A673 (cell line): ENCODE measurements at regions not wholly inside any gene's neighbourhood (a gene's known extent, or its start where the extent isn't known, plus 50 kb on each side); places are given as distances from the start of the nearest gene placed in this dataset.
"Not testable (repeated sequence)": the region's sequence is repeated elsewhere in the genome, so short reads cannot be mapped to it uniquely, and the experiment has no call there.

Experiments used
- BruUV-seq: library from RNA; stranded (reverse); fragments of 400-500 nt; replicated peaks from 2 replicates; lab custom pipeline; 2021; lab: Mats Ljungman, UMichigan
- CTCF ChIA-PET: fragments of 300-600 bp; sonication (Branson Sonifier 250); formaldehyde crosslinking; loops from one replicate; lab custom pipeline; 2022; ENCODE audit warnings: antibody characterized with exemption; lab: Charles Lee
- POLR2A ChIA-PET: fragments of 300-600 bp; sonication (Branson Sonifier 250); formaldehyde crosslinking; loops from one replicate; lab custom pipeline; 2022; ENCODE audit warnings: antibody characterized with exemption; ENCODE audit not compliant: low non-redundant PET; lab: Charles Lee
- DNase-seq: peaks from one replicate; pipeline ENCODE4 v3.0.0-alpha.2; 2015; ENCODE audit warnings: low spot score
- H3K27ac ChIP-seq: fragments of 200-600 bp; sonication (generic); 2 replicates; pipeline ENCODE4 v1.5.1; 2016; ENCODE audit warnings: mixed run types, low read depth, mild to moderate bottlenecking, mixed read lengths, antibody characterized with exemption, low read length; ENCODE audit not compliant: poor library complexity, severe bottlenecking
- H3K27me3 ChIP-seq: fragments of 200-600 bp; sonication (generic); replicated peaks from 2 replicates; pipeline ENCODE4 v1.6.1; 2017; ENCODE audit warnings: mixed run types, low read depth, mild to moderate bottlenecking, mixed read lengths, antibody characterized with exemption, low read length; ENCODE audit not compliant: insufficient read depth, poor library complexity
- H3K36me3 ChIP-seq: fragments of 200-600 bp; sonication (generic); 2 replicates; pipeline ENCODE4 v1.6.1; 2016; ENCODE audit warnings: mixed run types, mild to moderate bottlenecking, mixed read lengths, antibody characterized with exemption, low read length; ENCODE audit not compliant: insufficient read depth, poor library complexity, severe bottlenecking
- H3K4me1 ChIP-seq: fragments of 200-600 bp; sonication (generic); 2 replicates; pipeline ENCODE4 v1.6.1; 2017; ENCODE audit warnings: mixed run types, mild to moderate bottlenecking, mixed read lengths, antibody characterized with exemption, low read length; ENCODE audit not compliant: insufficient read depth, poor library complexity, severe bottlenecking
- H3K4me3 ChIP-seq: fragments of 200-600 bp; sonication (generic); 2 replicates; pipeline ENCODE4 v1.5.1; 2016; ENCODE audit warnings: low read depth, mixed run types, mild to moderate bottlenecking, mixed read lengths, low read length; ENCODE audit not compliant: poor library complexity, severe bottlenecking
- H3K9me3 ChIP-seq: fragments of 200-600 bp; sonication (generic); 2 replicates; pipeline ENCODE4 v1.6.1; 2016; ENCODE audit warnings: mixed run types, low read depth, mild to moderate bottlenecking, mixed read lengths, antibody characterized with exemption, low read length; ENCODE audit not compliant: poor library complexity, severe bottlenecking
- EZH2 ChIP-seq: fragments of 200-600 bp; sonication (generic); IDR thresholded peaks from 2 replicates; pipeline ENCODE4 v1.6.1; 2017; ENCODE audit warnings: borderline replicate concordance, low read depth, mild to moderate bottlenecking, mixed read lengths, antibody characterized with exemption, low read length; ENCODE audit not compliant: poor library complexity, severe bottlenecking
- intact Hi-C: fragments of 100-400 bp; cut with micrococcal nuclease; formaldehyde crosslinking; loops from one replicate; pipeline ENCODE4 v1.10.0; 2022; ENCODE audit not compliant: unreplicated experiment
- TF ChIP-seq, protein P1 (sequence below): fragments of 300-800, 200-600 bp; sonication (generic); conservative IDR thresholded peaks from 2 replicates; pipeline ENCODE4 v1.5.1; 2017; ENCODE audit warnings: low read depth, mild to moderate bottlenecking, antibody characterized with exemption, low read length, moderate library complexity, mixed read lengths

DNA sequence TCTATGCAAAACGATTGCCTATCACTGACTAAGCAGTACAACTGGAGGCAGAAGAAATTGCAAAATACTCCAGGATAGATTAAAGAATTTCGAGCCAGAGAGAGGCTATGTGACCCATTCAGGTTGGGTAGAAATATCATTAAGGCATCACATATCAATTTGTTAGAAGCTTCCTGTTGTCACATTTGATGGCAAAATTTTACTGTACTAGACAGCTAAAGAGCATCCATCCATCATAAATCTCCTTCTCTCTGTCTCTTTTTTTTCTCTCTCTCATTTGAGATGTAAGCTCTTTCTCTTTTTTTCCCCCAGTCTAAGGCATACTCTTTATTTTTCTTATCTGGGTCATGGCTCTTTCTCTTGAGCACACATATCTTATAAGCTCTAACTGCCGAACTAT, 155.7 kb downstream of the EVA1A start:
- Histone ChIP-seq H3K27ac (no peak overlapping the region), H3K4me3 (no peak overlapping the region), H3K36me3 (no peaks in the 10 kb centered on the region), H3K4me1 (no peaks in the 10 kb centered on the region), H3K27me3 (peaks cover 7% of the 10 kb centered on the region), H3K9me3 (no peaks in the 10 kb centered on the region)
- CTCF ChIA-PET, result interaction anchor here (0.5 to 2.7 kb wide), 2 partner anchors 206 to 352 kb away, joined by 3 to 9 read pairs; partner anchors contain the start of gene TACR1
- TF ChIP-seq, protein P1, sequence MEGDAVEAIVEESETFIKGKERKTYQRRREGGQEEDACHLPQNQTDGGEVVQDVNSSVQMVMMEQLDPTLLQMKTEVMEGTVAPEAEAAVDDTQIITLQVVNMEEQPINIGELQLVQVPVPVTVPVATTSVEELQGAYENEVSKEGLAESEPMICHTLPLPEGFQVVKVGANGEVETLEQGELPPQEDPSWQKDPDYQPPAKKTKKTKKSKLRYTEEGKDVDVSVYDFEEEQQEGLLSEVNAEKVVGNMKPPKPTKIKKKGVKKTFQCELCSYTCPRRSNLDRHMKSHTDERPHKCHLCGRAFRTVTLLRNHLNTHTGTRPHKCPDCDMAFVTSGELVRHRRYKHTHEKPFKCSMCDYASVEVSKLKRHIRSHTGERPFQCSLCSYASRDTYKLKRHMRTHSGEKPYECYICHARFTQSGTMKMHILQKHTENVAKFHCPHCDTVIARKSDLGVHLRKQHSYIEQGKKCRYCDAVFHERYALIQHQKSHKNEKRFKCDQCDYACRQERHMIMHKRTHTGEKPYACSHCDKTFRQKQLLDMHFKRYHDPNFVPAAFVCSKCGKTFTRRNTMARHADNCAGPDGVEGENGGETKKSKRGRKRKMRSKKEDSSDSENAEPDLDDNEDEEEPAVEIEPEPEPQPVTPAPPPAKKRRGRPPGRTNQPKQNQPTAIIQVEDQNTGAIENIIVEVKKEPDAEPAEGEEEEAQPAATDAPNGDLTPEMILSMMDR, result no peak
- TF ChIP-seq EZH2, result no peak
- intact Hi-C loops, result loop anchor here (1.0 to 10.0 kb wide), 6 partner anchors 206 to 710 kb away; partner anchors contain the start of gene TACR1
- no TSS peak for BruUV-seq
- POLR2A ChIA-PET, result no interaction called here
- DNase-seq, result no peak

DNA sequence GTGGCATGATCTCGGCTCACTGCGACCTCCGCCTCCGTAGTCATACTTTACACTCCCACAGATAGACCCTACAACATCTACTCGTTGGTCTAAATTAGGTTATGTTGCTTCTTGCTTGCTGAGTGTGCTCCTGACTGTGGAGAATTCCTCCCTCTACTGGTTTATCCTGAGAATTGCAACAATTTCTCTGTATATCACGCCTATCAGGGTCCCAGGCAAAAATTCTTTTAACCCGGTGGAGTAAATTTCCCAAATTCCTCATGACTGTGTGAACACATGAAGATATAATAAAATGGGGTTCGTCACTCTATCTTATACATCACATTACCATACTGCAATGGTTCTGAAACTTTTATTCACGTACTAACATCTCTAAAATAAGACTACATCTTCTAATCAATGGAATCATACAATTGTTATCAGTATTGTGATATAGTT, 156.7 kb downstream of the EVA1A start:
- no TSS peak for BruUV-seq
- peak; percentile 70 for DNase-seq
- H3K27me3 ChIP-seq, result peaks cover 7% of the 10 kb centered on the region
- no peak for TF ChIP-seq EZH2
- TF ChIP-seq, protein P1, result peak; percentile 83
- H3K27ac ChIP-seq, result no peak overlapping the region
- intact Hi-C loops, result loop anchor here (1.0 to 10.0 kb wide), 6 partner anchors 205 to 709 kb away; partner anchors contain the start of gene TACR1
- H3K4me1 ChIP-seq, result no peaks in the 10 kb centered on the region
- H3K9me3 ChIP-seq, result no peaks in the 10 kb centered on the region
- H3K4me3 ChIP-seq, result no peak overlapping the region
- CTCF ChIA-PET, result interaction anchor here (2.7 kb wide), 1 partner anchor 205 kb away, joined by 9 read pairs; the partner anchor contains the start of gene TACR1
- POLR2A ChIA-PET, result no interaction called here
- no peaks in the 10 kb centered on the region for H3K36me3 ChIP-seq

DNA sequence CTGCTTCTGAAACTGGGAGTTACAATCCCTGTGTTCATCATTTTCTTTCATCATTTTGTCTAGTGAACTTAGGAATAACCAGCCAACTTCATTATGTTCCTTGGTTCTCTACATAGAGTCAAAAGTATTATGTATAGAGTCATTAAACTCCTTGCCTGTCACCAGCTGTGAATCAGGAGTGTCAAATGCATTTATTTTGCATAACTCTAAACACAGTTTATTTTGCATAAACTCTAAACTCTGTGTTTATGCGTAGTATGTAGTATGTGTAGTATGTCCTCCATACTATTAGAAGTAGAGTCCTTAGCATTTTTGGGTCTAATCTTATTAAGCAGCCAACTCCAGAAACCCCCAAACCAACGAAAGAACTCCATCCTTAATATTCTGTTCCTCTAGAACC, 164.4 kb downstream of the EVA1A start:
- Histone ChIP-seq H3K9me3 (no peaks in the 10 kb centered on the region), H3K27ac (no peak overlapping the region), H3K27me3 (no peaks in the 10 kb centered on the region), H3K36me3 (no peaks in the 10 kb centered on the region), H3K4me3 (no peak overlapping the region), H3K4me1 (no peaks in the 10 kb centered on the region)
- ChIA-PET POLR2A (no interaction called here), CTCF (no interaction called here)
- no peak for DNase-seq
- TF ChIP-seq EZH2, result no peak
- TF ChIP-seq, protein P1, result no peak
- BruUV-seq, result no TSS peak
- intact Hi-C loops, result no loop called here

DNA sequence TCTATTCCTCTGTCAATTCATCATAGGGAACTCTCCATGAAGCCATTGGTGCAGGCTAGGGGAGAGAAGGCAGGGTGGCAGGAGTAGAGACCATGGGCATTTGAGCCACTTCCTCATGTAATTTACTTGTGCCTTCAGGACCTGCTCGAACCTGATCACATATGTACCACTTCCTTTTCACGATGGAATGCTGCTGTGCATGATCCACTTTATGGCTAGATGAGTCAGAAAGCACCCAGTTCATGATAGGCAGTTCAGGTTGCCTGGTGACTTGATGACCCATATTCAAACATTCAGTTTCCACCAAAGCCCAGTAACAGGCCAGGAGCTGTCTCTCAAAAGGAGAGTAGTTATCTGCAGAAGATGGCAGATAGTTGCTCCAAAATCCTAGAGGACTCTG, 166.0 kb downstream of the EVA1A start:
- H3K4me1 ChIP-seq, H3K27ac ChIP-seq, intact Hi-C loops, H3K4me3 ChIP-seq, H3K27me3 ChIP-seq, BruUV-seq, DNase-seq, POLR2A ChIA-PET, H3K36me3 ChIP-seq, CTCF ChIA-PET, H3K9me3 ChIP-seq: not testable (repeated sequence)
